NCI-H1092 treated with DMSO at 0.1 percent for 48 hours (cell line): ENCODE measurements at regions not wholly inside any gene's neighbourhood (a gene's known extent, or its start where the extent isn't known, plus 50 kb on each side); places are given as distances from the start of the nearest gene placed in this dataset.

Source experiments
- DNase-seq: peaks from one replicate; lab custom pipeline; 2025; lab: John Stamatoyannopoulos, UW

- DNase-seq, result no peak
These were observed 100.6 kb upstream of the PLPPR4 start for GRCh38 chr1:99163671-99164070.

- DNase-seq, result no peak
These were observed 93.8 kb upstream of the PLPPR4 start for GRCh38 chr1:99170516-99170915.

- DNase-seq, result no peak
These were observed 93.0 kb upstream of the PLPPR4 start for GRCh38 chr1:99171184-99171813.

GRCh38 chr1:99173282-99173681, 91.0 kb upstream of the PLPPR4 start:
- DNase-seq, result no peak

- no peak for DNase-seq
These were observed 90.4 kb upstream of the PLPPR4 start for GRCh38 chr1:99173900-99174299.

GRCh38 chr1:99176753-99177152, 87.5 kb upstream of the PLPPR4 start:
- no peak for DNase-seq

GRCh38 chr1:99177465-99177864, 86.8 kb upstream of the PLPPR4 start:
- no peak for DNase-seq

- peak; percentile 99 for DNase-seq
These were observed 83.9 kb upstream of the PLPPR4 start for GRCh38 chr1:99180343-99180808.

- DNase-seq, result peak; percentile 88
These were observed 83.4 kb upstream of the PLPPR4 start for GRCh38 chr1:99180915-99181314.

GRCh38 chr1:99181892-99182291, 82.4 kb upstream of the PLPPR4 start:
- no peak for DNase-seq

- no peak for DNase-seq
These were observed 79.1 kb upstream of the PLPPR4 start for GRCh38 chr1:99185196-99185595.

GRCh38 chr1:99193431-99193830, 70.9 kb upstream of the PLPPR4 start:
- no peak for DNase-seq

- DNase-seq, result no peak
These were observed 65.9 kb upstream of the PLPPR4 start for GRCh38 chr1:99198393-99198792.

GRCh38 chr1:99207216-99207615, 57.1 kb upstream of the PLPPR4 start:
- DNase-seq, result no peak
